BLaER1 (cell line): ENCODE measurements at regions not wholly inside any gene's neighbourhood (a gene's known extent, or its start where the extent isn't known, plus 50 kb on each side); places are given as distances from the start of the nearest gene placed in this dataset.

Experiments
- H3K27ac ChIP-seq: shearing (Covaris generic); formaldehyde crosslinking; 2 replicates; pipeline ENCODE4 v1.8.1; 2022
- H3K27me3 ChIP-seq: shearing (Covaris generic); formaldehyde crosslinking; 2 replicates; pipeline ENCODE4 v1.8.1; 2022
- H3K36me3 ChIP-seq: shearing (Covaris generic); formaldehyde crosslinking; 2 replicates; pipeline ENCODE4 v1.8.1; 2022
- H3K4me1 ChIP-seq: shearing (Covaris generic); formaldehyde crosslinking; 2 replicates; pipeline ENCODE4 v1.8.1; 2022
- H3K4me2 ChIP-seq: shearing (Covaris generic); formaldehyde crosslinking; 2 replicates; pipeline ENCODE4 v1.8.1; 2022
- H3K4me3 ChIP-seq: shearing (Covaris generic); formaldehyde crosslinking; 2 replicates; pipeline ENCODE4 v1.8.1; 2022
- H3K9ac ChIP-seq: shearing (Covaris generic); formaldehyde crosslinking; 2 replicates; pipeline ENCODE4 v1.8.1; 2022
- H3K9me3 ChIP-seq: shearing (Covaris generic); formaldehyde crosslinking; 2 replicates; pipeline ENCODE4 v1.8.1; 2022
- H4K20me1 ChIP-seq: shearing (Covaris generic); formaldehyde crosslinking; 2 replicates; pipeline ENCODE4 v1.8.1; 2022
- Cebpa-rat ChIP-seq: shearing (Covaris generic); IDR thresholded peaks from 2 replicates; pipeline ENCODE4 v1.8.1; 2022

GRCh38 chr4:19260346-19260745, 991.4 kb upstream of the SLIT2 start:
- H3K4me3 ChIP-seq, result no peak overlapping the region
- H3K4me2 ChIP-seq, result no peak overlapping the region
- no peaks in the 10 kb centered on the region for H3K4me1 ChIP-seq
- H3K9ac ChIP-seq, result no peak overlapping the region
- H3K9me3 ChIP-seq, result peaks cover 5% of the 10 kb centered on the region; the same call in 1 of the 2 replicates
- no peaks in the 10 kb centered on the region for H3K27me3 ChIP-seq
- TF ChIP-seq Cebpa-rat, result no peak
- no peaks in the 10 kb centered on the region for H4K20me1 ChIP-seq
- no peaks in the 10 kb centered on the region for H3K36me3 ChIP-seq
- no peak overlapping the region for H3K27ac ChIP-seq

DNA sequence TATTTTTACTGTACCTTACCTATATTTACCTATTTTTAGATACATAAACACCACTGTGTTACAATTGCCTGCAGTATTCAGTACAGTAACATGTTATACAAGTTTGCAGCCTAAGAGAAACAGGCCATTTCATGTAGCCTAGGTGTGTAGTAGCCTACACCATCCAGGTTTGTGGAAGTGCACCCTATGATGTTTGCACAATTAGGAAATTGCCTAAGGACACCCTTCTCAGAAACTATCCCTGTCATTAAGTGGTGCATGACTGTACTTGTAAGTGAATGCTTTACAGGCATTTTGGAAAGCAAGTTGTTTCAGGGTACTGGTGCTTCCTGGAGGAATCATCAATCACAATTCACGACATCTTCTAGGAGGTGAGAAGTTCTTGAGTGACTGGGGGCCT, 991.8 kb upstream of the SLIT2 start:
- Histone ChIP-seq H4K20me1 (no peaks in the 10 kb centered on the region), H3K36me3 (no peaks in the 10 kb centered on the region), H3K4me2 (no peak overlapping the region), H3K27ac (no peak overlapping the region), H3K9me3 (peaks cover 9% of the 10 kb centered on the region; the same call in 1 of the 2 replicates), H3K4me1 (no peaks in the 10 kb centered on the region), H3K4me3 (no peak overlapping the region), H3K9ac (no peak overlapping the region), H3K27me3 (no peaks in the 10 kb centered on the region)
- TF ChIP-seq Cebpa-rat, result no peak

GRCh38 chr4:19256823-19257222, 994.9 kb upstream of the SLIT2 start:
- Histone ChIP-seq H3K9ac (no peak overlapping the region), H3K4me3 (no peak overlapping the region), H3K27me3 (no peaks in the 10 kb centered on the region), H3K27ac (no peak overlapping the region), H3K4me1 (no peaks in the 10 kb centered on the region), H3K9me3 (peaks cover 16% of the 10 kb centered on the region; the same call in 1 of the 2 replicates), H3K4me2 (no peak overlapping the region), H4K20me1 (no peaks in the 10 kb centered on the region), H3K36me3 (no peaks in the 10 kb centered on the region)
- no peak for TF ChIP-seq Cebpa-rat

DNA sequence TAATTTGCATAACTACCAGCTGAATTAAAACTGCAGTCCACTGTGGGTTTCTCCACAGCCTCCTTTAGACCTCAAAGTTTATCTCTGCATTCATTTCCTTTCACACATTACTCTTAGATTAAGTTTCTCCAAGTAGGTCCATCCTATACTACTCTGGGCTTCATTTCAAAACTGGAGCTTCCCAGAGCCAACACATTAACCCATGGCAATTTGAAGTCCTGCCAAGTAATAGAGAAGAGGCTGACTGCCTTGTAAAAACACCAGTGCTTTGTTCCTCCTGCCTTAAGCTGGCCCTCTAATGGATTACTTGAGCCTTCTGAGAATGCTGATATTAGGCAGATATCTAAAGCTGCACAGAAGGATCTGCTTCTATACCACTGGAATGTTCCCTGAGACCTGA, 997.2 kb upstream of the SLIT2 start:
- no peak overlapping the region for H3K27ac ChIP-seq
- H3K4me3 ChIP-seq, result no peak overlapping the region
- H3K9me3 ChIP-seq, result peaks cover 16% of the 10 kb centered on the region; the same call in 1 of the 2 replicates
- H3K27me3 ChIP-seq, result no peaks in the 10 kb centered on the region
- no peaks in the 10 kb centered on the region for H3K4me1 ChIP-seq
- no peaks in the 10 kb centered on the region for H3K36me3 ChIP-seq
- no peaks in the 10 kb centered on the region for H4K20me1 ChIP-seq
- TF ChIP-seq Cebpa-rat, result no peak
- H3K4me2 ChIP-seq, result no peak overlapping the region
- no peak overlapping the region for H3K9ac ChIP-seq

- Histone ChIP-seq H3K27ac (no peak overlapping the region), H3K4me3 (no peak overlapping the region), H3K36me3 (no peaks in the 10 kb centered on the region), H3K4me2 (no peak overlapping the region), H3K27me3 (no peaks in the 10 kb centered on the region), H3K9me3 (no peaks in the 10 kb centered on the region), H3K4me1 (0 out of 2 replicates have a peak, but pooled peaks cover 7% of the 10 kb centered on the region), H3K9ac (no peak overlapping the region), H4K20me1 (no peaks in the 10 kb centered on the region)
- TF ChIP-seq Cebpa-rat, result no peak
Observed at GRCh38 chr4:19248023-19248422, 1003.7 kb upstream of the SLIT2 start.

GRCh38 chr4:19241895-19242294, 1009.8 kb upstream of the SLIT2 start:
- Histone ChIP-seq H3K4me2 (no peak overlapping the region), H3K9me3 (no peaks in the 10 kb centered on the region), H3K36me3 (no peaks in the 10 kb centered on the region), H3K4me3 (no peak overlapping the region), H4K20me1 (no peaks in the 10 kb centered on the region), H3K27me3 (no peaks in the 10 kb centered on the region), H3K4me1 (no peaks in the 10 kb centered on the region), H3K9ac (no peak overlapping the region), H3K27ac (no peak overlapping the region)
- TF ChIP-seq Cebpa-rat, result no peak

DNA sequence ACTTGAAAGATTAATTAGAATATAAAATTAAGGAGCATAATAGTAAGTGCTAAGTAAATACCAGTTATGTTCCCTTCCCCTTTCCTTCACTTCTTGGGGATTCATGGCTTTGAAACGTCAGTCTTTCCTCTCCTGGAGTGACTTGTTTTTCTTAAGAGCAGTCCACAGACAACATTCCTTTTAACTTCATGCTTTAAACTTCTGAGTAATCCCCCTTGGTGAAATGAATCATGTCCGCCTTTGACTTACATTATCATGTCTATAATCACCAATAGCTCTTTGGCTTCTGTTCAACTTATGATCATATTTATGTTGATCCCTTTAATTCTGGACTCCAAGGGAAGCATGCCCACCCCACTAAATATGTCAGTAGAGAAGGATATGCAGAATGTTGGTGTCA, 1012.1 kb upstream of the SLIT2 start:
- Histone ChIP-seq H3K27me3 (no peaks in the 10 kb centered on the region), H3K4me3 (no peak overlapping the region), H3K4me1 (no peaks in the 10 kb centered on the region), H3K4me2 (no peak overlapping the region), H3K9me3 (no peaks in the 10 kb centered on the region), H3K9ac (no peak overlapping the region), H3K27ac (no peak overlapping the region), H3K36me3 (no peaks in the 10 kb centered on the region), H4K20me1 (no peaks in the 10 kb centered on the region)
- no peak for TF ChIP-seq Cebpa-rat

DNA sequence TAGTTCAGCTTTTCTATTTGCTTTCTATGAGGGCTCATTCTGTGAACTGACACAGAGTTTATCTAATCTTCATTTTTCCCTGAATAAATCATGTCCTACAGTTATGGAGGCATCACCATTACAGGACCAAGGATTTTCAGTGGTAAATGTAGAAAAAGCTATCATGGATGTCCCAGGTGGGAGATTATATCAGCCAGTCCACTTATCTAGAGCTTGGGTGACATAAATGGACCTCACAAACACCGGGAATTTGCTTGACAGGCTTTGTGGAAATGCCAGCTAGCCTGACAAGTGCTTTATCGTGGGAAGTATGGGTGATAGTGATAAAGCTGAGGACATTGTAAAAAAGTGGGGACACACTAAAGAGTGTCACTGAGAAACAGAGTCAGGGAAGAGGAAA, 1015.2 kb upstream of the SLIT2 start:
- no peak overlapping the region for H3K27ac ChIP-seq
- H3K9ac ChIP-seq, result no peak overlapping the region
- no peak overlapping the region for H3K4me3 ChIP-seq
- no peaks in the 10 kb centered on the region for H3K27me3 ChIP-seq
- no peaks in the 10 kb centered on the region for H3K9me3 ChIP-seq
- no peaks in the 10 kb centered on the region for H3K36me3 ChIP-seq
- TF ChIP-seq Cebpa-rat, result no peak
- no peak overlapping the region for H3K4me2 ChIP-seq
- H3K4me1 ChIP-seq, result no peaks in the 10 kb centered on the region
- no peaks in the 10 kb centered on the region for H4K20me1 ChIP-seq

GRCh38 chr4:19230906-19231545, 1020.7 kb upstream of the SLIT2 start:
- TF ChIP-seq Cebpa-rat, result no peak
- no peak overlapping the region for H3K4me2 ChIP-seq
- H3K4me1 ChIP-seq, result no peaks in the 10 kb centered on the region
- no peak overlapping the region for H3K9ac ChIP-seq
- no peaks in the 10 kb centered on the region for H3K36me3 ChIP-seq
- no peak overlapping the region for H3K4me3 ChIP-seq
- no peak overlapping the region for H3K27ac ChIP-seq
- no peaks in the 10 kb centered on the region for H3K27me3 ChIP-seq
- H3K9me3 ChIP-seq, result no peaks in the 10 kb centered on the region
- no peaks in the 10 kb centered on the region for H4K20me1 ChIP-seq

DNA sequence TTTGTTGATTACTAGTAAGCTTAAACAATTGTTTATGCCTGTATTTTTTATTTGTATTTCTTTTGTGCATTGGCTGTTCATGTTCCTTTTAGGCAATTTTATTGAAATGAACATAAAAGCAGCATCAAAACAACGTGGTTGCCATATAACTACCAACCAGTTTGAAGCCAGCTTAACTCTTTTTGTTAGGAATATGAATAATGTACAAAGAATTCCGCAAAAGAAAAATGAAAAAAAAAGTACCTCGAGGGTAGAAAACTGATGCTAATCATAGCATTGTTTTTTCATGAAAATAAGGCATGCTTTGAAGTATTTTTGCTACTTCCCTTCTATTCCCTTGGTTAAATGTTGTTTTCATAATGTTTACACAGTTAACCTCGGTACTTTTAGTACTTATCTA, 1024.0 kb upstream of the SLIT2 start:
- Histone ChIP-seq H3K4me2 (no peak overlapping the region), H3K4me1 (no peaks in the 10 kb centered on the region), H3K4me3 (no peak overlapping the region), H4K20me1 (no peaks in the 10 kb centered on the region), H3K27ac (no peak overlapping the region), H3K9me3 (no peaks in the 10 kb centered on the region), H3K27me3 (no peaks in the 10 kb centered on the region), H3K9ac (no peak overlapping the region), H3K36me3 (no peaks in the 10 kb centered on the region)
- no peak for TF ChIP-seq Cebpa-rat

GRCh38 chr4:19224820-19225219, 1026.9 kb upstream of the SLIT2 start:
- Histone ChIP-seq H3K4me3 (no peak overlapping the region), H3K9me3 (no peaks in the 10 kb centered on the region), H3K4me1 (no peaks in the 10 kb centered on the region), H3K27ac (no peak overlapping the region), H3K36me3 (no peaks in the 10 kb centered on the region), H4K20me1 (no peaks in the 10 kb centered on the region), H3K4me2 (no peak overlapping the region), H3K9ac (no peak overlapping the region), H3K27me3 (no peaks in the 10 kb centered on the region)
- TF ChIP-seq Cebpa-rat, result no peak
